Activated CD4-positive, alpha-beta T cell treated with anti-CD3 and anti-CD28 coated beads for 24 hours (primary cell): ENCODE measurements at regions not wholly inside any gene's neighbourhood (a gene's known extent, or its start where the extent isn't known, plus 50 kb on each side); places are given as distances from the start of the nearest gene placed in this dataset.
"Not testable (repeated sequence)": the region's sequence is repeated elsewhere in the genome, so short reads cannot be mapped to it uniquely, and the experiment has no call there.

Source experiments
- DNase-seq, 2 donors: peaks; one replicate each; pipeline ENCODE4 v3.0.0-alpha.2; 2020; ENCODE audit warnings: low read depth in 2 of 2

DNA sequence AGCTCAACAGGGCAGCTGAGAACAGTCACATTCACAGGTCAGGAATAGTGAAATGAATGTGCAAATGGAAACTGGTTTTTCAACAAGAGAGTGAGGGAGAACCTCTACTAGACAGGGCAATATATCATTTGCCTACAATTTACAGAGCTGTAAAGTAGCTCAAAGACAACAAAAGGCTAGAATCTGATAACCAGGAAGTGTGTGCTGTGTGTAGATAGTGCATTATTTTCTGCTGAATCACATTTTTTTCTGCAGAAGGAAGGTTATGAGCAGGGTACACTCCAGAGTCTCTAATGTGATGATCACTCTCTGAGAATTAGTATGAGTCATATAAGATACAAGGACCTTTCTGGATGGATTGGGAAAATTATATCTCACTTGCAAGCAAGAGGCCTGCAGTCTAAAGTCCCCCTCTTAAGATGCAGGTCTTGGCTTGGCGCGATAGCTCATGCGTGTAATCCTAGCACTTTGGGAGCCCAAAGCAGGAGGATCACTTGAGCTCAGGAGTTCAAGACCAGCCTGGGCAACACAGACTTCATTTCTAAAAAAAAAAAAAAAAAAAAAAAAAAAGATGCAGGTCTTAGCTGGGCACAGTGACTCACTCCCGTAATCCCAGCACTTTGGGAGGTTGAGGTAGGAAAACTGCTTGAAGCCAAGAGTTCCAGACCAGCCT lies 59.9 kb upstream of the COBL start:
- DNase-seq, result no peak

DNA sequence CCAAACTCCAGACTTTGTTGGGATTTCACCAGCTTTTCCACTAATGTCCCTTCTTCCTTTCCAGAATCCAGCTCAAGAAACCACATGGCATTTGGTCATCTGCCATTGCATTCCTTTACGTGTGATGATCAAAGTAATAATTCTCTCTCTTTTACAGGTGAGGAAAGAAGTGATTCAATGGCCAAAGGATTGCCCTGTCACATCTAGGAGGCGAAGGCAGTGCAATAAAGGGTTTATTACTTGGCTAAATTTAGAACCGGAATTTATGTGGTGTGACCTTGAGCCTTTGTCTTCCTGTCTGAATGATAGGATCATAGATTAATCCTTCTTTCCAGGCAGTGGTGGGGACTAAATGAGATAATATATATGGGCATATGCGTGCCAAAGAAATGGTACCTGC lies 58.3 kb upstream of the COBL start:
- DNase-seq, result no peak

DNA sequence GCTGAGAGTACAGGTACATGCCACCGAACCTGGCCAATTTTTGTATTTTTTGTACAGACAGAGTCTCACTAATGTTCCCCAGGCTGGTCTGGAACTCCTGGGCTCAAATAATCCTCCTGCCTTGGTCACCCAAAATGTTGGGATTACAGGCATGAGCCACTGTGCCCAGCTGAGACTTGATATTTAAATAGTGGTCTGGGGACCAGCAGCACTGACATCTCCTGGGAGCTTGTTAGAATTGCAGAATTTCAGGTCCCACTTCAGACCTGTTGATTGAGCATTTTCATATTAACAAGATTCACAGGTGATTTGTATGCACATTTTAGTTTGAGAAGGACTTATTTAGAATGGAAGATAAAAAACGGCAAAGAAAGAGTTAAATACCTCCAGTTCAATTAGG lies 57.0 kb upstream of the COBL start:
- DNase-seq, result not testable (repeated sequence)

DNA sequence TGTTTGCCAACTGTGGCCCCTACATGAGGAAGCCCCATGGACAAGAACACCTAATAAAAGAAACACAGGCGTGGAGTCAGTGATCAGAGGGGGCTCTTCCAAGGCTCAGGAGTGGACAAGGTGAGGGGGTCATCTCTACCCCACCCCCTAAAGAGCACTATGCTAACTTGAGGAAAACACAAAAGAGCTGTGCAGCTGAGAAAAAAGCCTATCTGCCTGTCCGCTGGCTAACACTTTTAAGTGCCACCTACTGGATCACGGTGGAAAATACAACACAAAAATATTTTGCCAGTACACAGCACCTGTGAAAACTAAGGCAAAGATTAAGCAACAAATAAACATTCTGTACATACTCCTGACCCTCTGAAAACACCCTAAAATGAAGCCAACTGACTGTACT lies 53.1 kb upstream of the COBL start:
- no peak for DNase-seq

DNA sequence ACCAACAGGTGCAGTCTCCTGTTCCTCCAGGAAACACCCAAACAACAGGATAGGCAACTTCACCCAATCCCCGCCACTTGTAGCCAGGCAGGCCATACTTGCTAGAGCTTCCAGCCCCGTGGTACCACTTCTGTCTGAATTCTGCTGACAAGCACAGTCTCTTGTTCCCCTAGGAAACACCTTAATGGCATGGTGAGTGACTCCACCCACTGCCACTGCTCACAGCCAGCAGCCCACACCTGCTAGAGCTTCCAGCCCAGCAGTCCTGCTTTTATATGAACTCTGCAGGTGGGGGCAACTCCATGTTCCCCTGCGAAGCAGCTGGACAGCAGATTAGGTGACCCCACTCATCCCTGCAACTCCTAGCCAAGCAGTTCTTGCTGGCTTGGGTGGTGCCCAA lies 52.6 kb upstream of the COBL start:
- DNase-seq, result not testable (repeated sequence)

DNA sequence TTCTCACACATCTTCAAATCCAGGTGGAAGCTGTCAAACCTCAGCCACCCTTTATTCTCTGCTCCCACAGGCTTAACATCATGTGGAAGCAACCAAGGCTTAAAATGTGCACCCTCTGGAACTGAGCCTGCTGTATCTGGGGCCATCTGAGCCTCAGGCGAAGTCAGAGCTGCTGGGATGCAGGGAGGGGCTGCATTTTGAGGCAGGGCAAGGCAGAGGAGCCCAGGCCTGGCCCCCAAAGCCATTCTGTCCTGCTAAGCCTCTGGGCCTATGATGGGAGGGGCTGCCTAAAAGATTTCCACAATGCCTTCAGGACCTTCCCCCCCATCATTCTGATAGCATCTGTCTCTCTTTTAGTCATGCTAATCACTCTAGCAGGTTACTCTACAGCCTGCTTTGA lies 51.7 kb upstream of the COBL start:
- no peak for DNase-seq

DNA sequence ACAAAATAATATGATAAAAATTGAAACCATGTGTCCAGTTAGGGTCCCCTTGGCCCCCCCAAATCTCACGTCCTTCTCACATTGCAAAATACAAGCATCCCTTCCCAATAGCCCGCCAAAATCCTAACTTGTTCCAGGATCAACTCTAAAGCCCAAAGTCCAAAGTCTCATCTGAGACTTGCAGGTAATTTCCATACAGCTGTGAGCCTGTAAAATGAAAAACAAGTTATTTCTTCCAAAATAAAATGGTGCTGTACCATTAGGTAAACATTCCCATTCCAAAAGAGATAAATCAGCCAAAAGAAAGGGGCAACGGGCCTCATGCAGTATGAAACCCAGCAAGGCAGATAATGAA lies 51.0 kb upstream of the COBL start:
- DNase-seq, result no peak

DNA sequence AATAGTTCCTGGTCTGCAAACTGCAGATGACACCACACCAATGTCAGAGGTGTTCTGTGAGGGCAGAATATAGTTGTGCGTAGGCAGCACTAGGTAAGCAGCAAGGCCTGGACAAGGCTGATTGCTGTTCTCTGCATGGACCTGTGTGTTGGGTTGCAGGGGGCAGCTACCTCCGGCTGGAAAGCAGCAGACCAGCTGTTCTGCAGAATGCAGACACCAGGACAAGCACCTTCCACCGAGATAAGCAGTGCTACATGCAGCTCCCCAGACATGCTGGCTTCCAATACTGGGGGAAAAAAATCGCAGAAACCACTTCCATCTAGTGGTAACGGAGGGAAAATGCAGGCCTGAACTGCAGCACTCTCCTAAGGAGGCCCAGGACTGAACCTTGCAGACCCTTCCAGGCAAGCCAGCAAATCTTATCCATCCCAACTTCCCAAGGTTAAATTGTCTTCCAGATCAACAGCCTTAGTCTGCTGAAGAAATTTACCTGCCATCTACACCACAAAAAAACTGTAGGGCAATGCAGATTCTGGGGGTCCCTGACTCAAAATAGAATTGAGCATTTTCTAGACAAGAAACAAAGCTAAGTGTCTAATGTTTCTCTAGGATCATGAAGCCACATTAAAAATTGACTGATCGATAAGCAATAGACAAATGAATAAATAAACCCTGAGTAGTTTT lies 50.5 kb upstream of the COBL start:
- no peak for DNase-seq
